ENCODE measurements at regions not wholly inside any gene's neighbourhood (a gene's known extent, or its start where the extent isn't known, plus 50 kb on each side); places are given as distances from the start of the nearest gene placed in this dataset.

DNA sequence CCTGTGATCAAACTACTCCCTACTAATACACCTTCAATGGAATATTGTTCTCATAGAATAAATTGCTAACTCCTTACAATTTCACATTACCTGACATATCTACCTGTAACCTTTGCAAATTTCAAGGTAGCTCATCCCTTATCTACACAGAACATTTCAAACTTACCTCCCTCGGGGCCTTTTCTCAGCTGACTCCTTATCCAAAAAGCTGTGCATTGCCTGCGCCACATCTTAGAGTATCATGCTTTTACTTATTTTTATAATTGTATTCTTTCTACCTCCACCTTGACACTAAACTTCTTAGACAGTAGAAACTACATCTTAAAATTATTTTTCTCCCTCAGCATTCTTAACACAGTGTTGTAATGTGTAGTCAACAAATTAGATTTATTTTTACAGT lies 198.5 kb downstream of the FBXO8 start:
- TF ChIP-seq, protein P1, sequence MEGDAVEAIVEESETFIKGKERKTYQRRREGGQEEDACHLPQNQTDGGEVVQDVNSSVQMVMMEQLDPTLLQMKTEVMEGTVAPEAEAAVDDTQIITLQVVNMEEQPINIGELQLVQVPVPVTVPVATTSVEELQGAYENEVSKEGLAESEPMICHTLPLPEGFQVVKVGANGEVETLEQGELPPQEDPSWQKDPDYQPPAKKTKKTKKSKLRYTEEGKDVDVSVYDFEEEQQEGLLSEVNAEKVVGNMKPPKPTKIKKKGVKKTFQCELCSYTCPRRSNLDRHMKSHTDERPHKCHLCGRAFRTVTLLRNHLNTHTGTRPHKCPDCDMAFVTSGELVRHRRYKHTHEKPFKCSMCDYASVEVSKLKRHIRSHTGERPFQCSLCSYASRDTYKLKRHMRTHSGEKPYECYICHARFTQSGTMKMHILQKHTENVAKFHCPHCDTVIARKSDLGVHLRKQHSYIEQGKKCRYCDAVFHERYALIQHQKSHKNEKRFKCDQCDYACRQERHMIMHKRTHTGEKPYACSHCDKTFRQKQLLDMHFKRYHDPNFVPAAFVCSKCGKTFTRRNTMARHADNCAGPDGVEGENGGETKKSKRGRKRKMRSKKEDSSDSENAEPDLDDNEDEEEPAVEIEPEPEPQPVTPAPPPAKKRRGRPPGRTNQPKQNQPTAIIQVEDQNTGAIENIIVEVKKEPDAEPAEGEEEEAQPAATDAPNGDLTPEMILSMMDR (IDR thresholded peaks at IDR 0.05 in 4 of 5, conservative IDR thresholded peaks at IDR 0.05 in 1 of 5), result no peak
- TF ChIP-seq POLR2A (IDR thresholded peaks at IDR 0.05), result no peak
